HG02970 (cell line): ENCODE measurements at regions not wholly inside any gene's neighbourhood (a gene's known extent, or its start where the extent isn't known, plus 50 kb on each side); places are given as distances from the start of the nearest gene placed in this dataset.
"Not testable (repeated sequence)": the region's sequence is repeated elsewhere in the genome, so short reads cannot be mapped to it uniquely, and the experiment has no call there.

Experiments used
- ATAC-seq: cut with Tn5 transposase; IDR thresholded peaks from one replicate; pipeline ENCODE4 v1.9.1; 2021; ENCODE audit warnings: mild to moderate bottlenecking, moderate library complexity, moderate number of reproducible peaks; ENCODE audit not compliant: unreplicated experiment, low FRiP score

GRCh38 chr1:208681878-208682663 lies 437.9 kb upstream of the PLXNA2 start:
- ATAC-seq = no peak

GRCh38 chr1:208682664-208683013 lies 438.5 kb upstream of the PLXNA2 start:
- ATAC-seq = no peak

GRCh38 chr1:208683141-208683540 lies 439.0 kb upstream of the PLXNA2 start:
- no peak for ATAC-seq

GRCh38 chr1:208684192-208684591 lies 440.0 kb upstream of the PLXNA2 start:
- no peak for ATAC-seq

GRCh38 chr1:208686592-208686991 lies 442.4 kb upstream of the PLXNA2 start:
- no peak for ATAC-seq

GRCh38 chr1:208688656-208689315 lies 444.6 kb upstream of the PLXNA2 start:
- no peak for ATAC-seq

GRCh38 chr1:208691012-208691411 lies 446.8 kb upstream of the PLXNA2 start:
- no peak for ATAC-seq

GRCh38 chr1:208709981-208710380 lies 465.8 kb upstream of the PLXNA2 start:
- no peak for ATAC-seq

GRCh38 chr1:208714323-208714722 lies 470.1 kb upstream of the PLXNA2 start:
- no peak for ATAC-seq

- no peak for ATAC-seq
These were observed 473.3 kb upstream of the PLXNA2 start for GRCh38 chr1:208717525-208717924.

GRCh38 chr1:208722592-208722991 lies 478.4 kb upstream of the PLXNA2 start:
- no peak for ATAC-seq

GRCh38 chr1:208724079-208724478 lies 479.9 kb upstream of the PLXNA2 start:
- no peak for ATAC-seq

GRCh38 chr1:208728815-208729214 lies 484.6 kb upstream of the PLXNA2 start:
- no peak for ATAC-seq

- ATAC-seq = peak; percentile 80
These were observed 488.0 kb upstream of the PLXNA2 start for GRCh38 chr1:208731981-208732821.

GRCh38 chr1:208737161-208737560 lies 493.0 kb upstream of the PLXNA2 start:
- no peak for ATAC-seq

GRCh38 chr1:208737922-208738321 lies 493.7 kb upstream of the PLXNA2 start:
- peak; percentile 55 for ATAC-seq

- not testable (repeated sequence) for ATAC-seq
These were observed 495.5 kb upstream of the PLXNA2 start for GRCh38 chr1:208739636-208740035.

- no peak for ATAC-seq
These were observed 497.1 kb upstream of the PLXNA2 start for GRCh38 chr1:208741296-208741695.

GRCh38 chr1:208743361-208743760 lies 499.2 kb upstream of the PLXNA2 start:
- no peak for ATAC-seq

- no peak for ATAC-seq
These were observed 503.8 kb upstream of the PLXNA2 start for GRCh38 chr1:208747979-208748378.
